HepG2 (cell line): ENCODE measurements at regions not wholly inside any gene's neighbourhood (a gene's known extent, or its start where the extent isn't known, plus 50 kb on each side); places are given as distances from the start of the nearest gene placed in this dataset.

ENCODE experiments used
- HNF4G ChIP-seq, 2 experiments: sonication (generic) in 1 of 2; formaldehyde crosslinking in 1 of 2; IDR thresholded peaks; 2 replicates each; pipeline versions ENCODE4 v1.4.0 to v1.6.1; 2011 to 2020; ENCODE audit warnings: borderline replicate concordance in 2 of 2, low read depth in 2 of 2, mild to moderate bottlenecking in 2 of 2, low read length in 1 of 2, missing genetic modification reagents in 1 of 2, moderate library complexity in 1 of 2
- KDM3A ChIP-seq: IDR thresholded peaks from 2 replicates; pipeline ENCODE4 v1.6.1; 2018; ENCODE audit warnings: low read depth, missing compliant biosample characterization
- MAFK ChIP-seq, 2 experiments: IDR thresholded peaks in 1 of 2; conservative IDR thresholded peaks in 1 of 2; 2 replicates each; pipeline ENCODE4 v1.6.1; 2011; ENCODE audit warnings: improper control_type of control experiment in 2 of 2, low read length in 2 of 2
- NPAS2 ChIP-seq: sonication (generic); formaldehyde crosslinking; IDR thresholded peaks from 2 replicates; pipeline ENCODE4 v1.8.0; 2022; ENCODE audit warnings: mild to moderate bottlenecking, missing genetic modification reagents, borderline replicate concordance
- PAWR ChIP-seq: sonication (generic); formaldehyde crosslinking; IDR thresholded peaks from 2 replicates; pipeline ENCODE4 v1.4.0; 2020; ENCODE audit warnings: missing genetic modification reagents, mild to moderate bottlenecking, borderline replicate concordance
- PHF8 ChIP-seq: sonication (generic); formaldehyde crosslinking; IDR thresholded peaks from 2 replicates; pipeline ENCODE4 v1.5.0; 2020; ENCODE audit warnings: missing genetic modification reagents
- SATB2 ChIP-seq: sonication (generic); formaldehyde crosslinking; IDR thresholded peaks from 2 replicates; pipeline ENCODE4 v1.5.0; 2020; ENCODE audit warnings: missing genetic modification reagents
- TARDBP ChIP-seq: sonication (generic); formaldehyde crosslinking; IDR thresholded peaks from 2 replicates; pipeline ENCODE4 v1.8.0; 2022; ENCODE audit warnings: mild to moderate bottlenecking, missing genetic modification reagents
- USF2 ChIP-seq, 2 experiments: sonication (generic) in 1 of 2; formaldehyde crosslinking in 1 of 2; IDR thresholded peaks; 2 replicates each; pipeline versions ENCODE4 v1.5.1 to v1.6.1; 2011 to 2020; ENCODE audit warnings: borderline replicate concordance in 1 of 2, low read depth in 1 of 2, low read length in 1 of 2, mild to moderate bottlenecking in 1 of 2, missing genetic modification reagents in 1 of 2, moderate library complexity in 1 of 2
- ZKSCAN8 ChIP-seq: IDR thresholded peaks from 2 replicates; pipeline ENCODE4 v1.6.1; 2016; ENCODE audit warnings: borderline replicate concordance, missing genetic modification reagents, missing compliant biosample characterization
- ZNF124 ChIP-seq: sonication (generic); formaldehyde crosslinking; IDR thresholded peaks from 2 replicates; pipeline ENCODE4 v1.4.0; 2020; ENCODE audit warnings: missing genetic modification reagents
- ZNF281 ChIP-seq: sonication (generic); formaldehyde crosslinking; IDR thresholded peaks from 2 replicates; pipeline ENCODE4 v1.4.0; 2020; ENCODE audit warnings: missing genetic modification reagents, borderline replicate concordance
- ZNF572 ChIP-seq: sonication (generic); formaldehyde crosslinking; IDR thresholded peaks from 2 replicates; pipeline ENCODE4 v1.5.1; 2020; ENCODE audit warnings: mild to moderate bottlenecking, missing genetic modification reagents
- ZNF576 ChIP-seq: sonication (generic); formaldehyde crosslinking; IDR thresholded peaks from 2 replicates; pipeline ENCODE4 v1.4.0; 2020; ENCODE audit warnings: mild to moderate bottlenecking, missing genetic modification reagents
- ZNF775 ChIP-seq: sonication (generic); formaldehyde crosslinking; IDR thresholded peaks from 2 replicates; pipeline ENCODE4 v1.4.0; 2020; ENCODE audit warnings: missing genetic modification reagents, mild to moderate bottlenecking, moderate library complexity, borderline replicate concordance
- ZSCAN30 ChIP-seq: sonication (generic); formaldehyde crosslinking; IDR thresholded peaks from 2 replicates; pipeline ENCODE4 v1.5.0; 2020; ENCODE audit warnings: mild to moderate bottlenecking, missing genetic modification reagents
- TF ChIP-seq, protein P1 (sequence below), 2 experiments: sonication (generic) in 1 of 2; formaldehyde crosslinking in 1 of 2; IDR thresholded peaks; 2 replicates each; pipeline versions ENCODE4 v1.4.0 to v1.6.1; 2016 to 2020; ENCODE audit warnings: borderline replicate concordance in 1 of 2, low read depth in 1 of 2, mild to moderate bottlenecking in 1 of 2, missing genetic modification reagents in 1 of 2

DNA sequence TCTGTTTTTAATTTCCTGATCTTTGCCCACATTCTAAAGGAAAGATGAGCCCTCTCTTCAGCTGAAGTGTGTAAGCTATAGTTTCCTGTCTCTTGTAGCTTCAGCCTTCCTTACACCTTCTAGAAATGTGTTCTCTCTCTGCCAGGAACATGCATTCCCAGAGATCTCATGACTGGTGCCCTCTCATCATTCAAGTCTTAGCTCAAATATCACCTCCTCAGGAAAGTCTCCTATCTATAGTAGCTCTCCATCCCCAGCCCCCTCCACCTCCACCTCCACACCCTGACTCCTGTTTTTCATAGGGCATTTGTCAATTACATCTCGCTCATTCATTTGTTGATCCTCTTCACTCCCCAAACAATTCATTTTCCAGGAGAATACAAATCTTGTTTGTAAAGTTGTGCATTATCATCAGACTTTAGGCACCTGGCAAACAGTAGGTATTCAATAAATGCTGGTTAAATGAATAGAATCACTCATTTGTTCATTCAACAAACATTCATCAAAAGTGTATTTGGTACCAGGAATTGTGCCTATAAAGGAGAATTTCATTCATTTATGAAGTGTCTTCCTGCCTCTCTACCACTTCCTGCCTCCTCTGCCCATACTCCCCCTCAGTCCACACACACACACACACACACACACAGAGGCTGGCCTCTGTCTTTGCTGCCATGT lies 160.3 kb downstream of the BBOX1 start (continued):
- TF ChIP-seq, protein P1, sequence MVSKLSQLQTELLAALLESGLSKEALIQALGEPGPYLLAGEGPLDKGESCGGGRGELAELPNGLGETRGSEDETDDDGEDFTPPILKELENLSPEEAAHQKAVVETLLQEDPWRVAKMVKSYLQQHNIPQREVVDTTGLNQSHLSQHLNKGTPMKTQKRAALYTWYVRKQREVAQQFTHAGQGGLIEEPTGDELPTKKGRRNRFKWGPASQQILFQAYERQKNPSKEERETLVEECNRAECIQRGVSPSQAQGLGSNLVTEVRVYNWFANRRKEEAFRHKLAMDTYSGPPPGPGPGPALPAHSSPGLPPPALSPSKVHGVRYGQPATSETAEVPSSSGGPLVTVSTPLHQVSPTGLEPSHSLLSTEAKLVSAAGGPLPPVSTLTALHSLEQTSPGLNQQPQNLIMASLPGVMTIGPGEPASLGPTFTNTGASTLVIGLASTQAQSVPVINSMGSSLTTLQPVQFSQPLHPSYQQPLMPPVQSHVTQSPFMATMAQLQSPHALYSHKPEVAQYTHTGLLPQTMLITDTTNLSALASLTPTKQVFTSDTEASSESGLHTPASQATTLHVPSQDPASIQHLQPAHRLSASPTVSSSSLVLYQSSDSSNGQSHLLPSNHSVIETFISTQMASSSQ (IDR thresholded peaks at IDR 0.05; ENCODE audit: low read depth) = no peak
- TF ChIP-seq, protein P1 (CRISPR knock-in tag; IDR thresholded peaks at IDR 0.05; ENCODE audit: borderline replicate concordance) = 0 out of 2 replicates have a peak, but pooled peaks have one; percentile 36
- TF ChIP-seq PAWR (no peak), ZNF281 (CRISPR knock-in tag) (no peak), ZNF124 (CRISPR knock-in tag) (no peak), ZNF775 (CRISPR knock-in tag) (no peak), KDM3A (no peak), NPAS2 (no peak), ZNF576 (CRISPR knock-in tag) (no peak), ZNF572 (CRISPR knock-in tag) (no peak), HNF4G (IDR thresholded peaks at IDR 0.05; ENCODE audit: borderline replicate concordance, low read depth, low read length) (no peak), HNF4G (CRISPR knock-in tag; IDR thresholded peaks at IDR 0.05; ENCODE audit: borderline replicate concordance, low read depth) (no peak), ZSCAN30 (CRISPR knock-in tag) (no peak), USF2 (IDR thresholded peaks at IDR 0.05; ENCODE audit: low read depth, low read length) (no peak), USF2 (CRISPR knock-in tag; IDR thresholded peaks at IDR 0.05; ENCODE audit: borderline replicate concordance) (no peak), TARDBP (CRISPR knock-in tag) (peak; percentile 37; the same call in 1 of the 2 replicates), ZKSCAN8 (peak; percentile 98), MAFK (conservative IDR thresholded peaks at IDR 0.05 in 1 of 2, IDR thresholded peaks at IDR 0.05 in 1 of 2; ENCODE audit: low read length in 2 of 2) (no peak), PHF8 (CRISPR knock-in tag) (no peak), SATB2 (CRISPR knock-in tag) (no peak)
